Superior temporal gyrus (tissue), 1 donor: ENCODE measurements at regions not wholly inside any gene's neighbourhood (a gene's known extent, or its start where the extent isn't known, plus 50 kb on each side); places are given as distances from the start of the nearest gene placed in this dataset.

ENCODE experiments used
- DNase-seq: peaks from one replicate; pipeline ENCODE4 v3.0.0-alpha.2; 2016; ENCODE audit errors: extremely low spot score

DNA sequence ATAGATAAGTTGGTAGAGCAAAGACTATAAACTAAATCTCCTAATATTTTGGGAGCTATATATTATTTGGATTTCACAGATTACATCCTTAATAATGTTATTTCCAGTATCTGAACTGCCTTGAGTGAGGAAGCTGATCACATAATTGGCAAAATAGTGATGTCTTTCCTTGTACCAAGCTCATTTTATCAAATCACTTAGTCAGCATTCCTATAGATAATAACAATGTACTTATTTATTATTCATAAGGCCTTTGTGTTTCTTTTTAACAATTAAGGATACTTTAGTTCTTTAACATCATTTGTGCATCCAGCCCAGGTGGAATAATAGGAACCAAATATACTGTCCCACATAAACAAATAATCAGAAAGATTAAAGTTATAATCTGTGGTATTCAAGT is 1093.6 kb downstream of the PCDH18 start:
- DNase-seq: no peak

DNA sequence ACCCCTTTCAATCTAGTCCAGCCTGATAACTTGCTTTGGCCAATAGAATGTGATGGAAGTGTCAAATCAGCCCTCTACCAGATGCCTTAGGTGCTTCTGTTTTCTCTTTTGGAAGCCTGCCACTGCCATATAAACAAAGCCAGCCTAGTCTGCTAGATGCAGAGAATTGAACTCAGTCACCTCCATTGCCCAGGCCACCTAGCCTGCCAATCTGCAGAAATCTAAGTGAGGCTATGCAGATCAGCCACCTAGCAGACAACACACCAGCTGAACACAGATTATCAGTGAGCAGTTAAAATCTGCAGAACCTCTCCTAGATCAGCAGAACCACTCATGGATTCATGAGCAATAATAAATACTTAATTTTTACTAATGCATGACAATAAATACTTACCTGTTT is 1108.2 kb downstream of the PCDH18 start:
- no peak for DNase-seq

DNA sequence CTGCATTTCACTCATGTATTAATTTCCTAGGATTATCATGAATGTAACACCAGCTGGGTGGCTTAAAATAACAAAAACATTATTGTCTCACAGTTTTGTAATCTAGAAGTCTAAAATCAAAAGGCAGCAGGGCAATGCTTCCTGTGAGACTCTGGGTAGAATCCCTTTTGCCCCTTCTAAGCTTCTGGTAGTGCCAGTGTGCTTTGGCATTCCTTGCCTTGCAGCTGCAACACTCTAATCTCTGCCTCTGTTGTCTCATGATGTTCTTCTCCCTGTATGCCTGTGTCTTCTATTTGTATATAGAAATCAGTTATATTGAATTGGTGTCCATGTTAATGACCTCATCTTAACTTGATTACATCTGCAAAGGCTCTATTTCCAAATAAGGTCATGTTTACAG is 1117.3 kb downstream of the PCDH18 start:
- DNase-seq: no peak

DNA sequence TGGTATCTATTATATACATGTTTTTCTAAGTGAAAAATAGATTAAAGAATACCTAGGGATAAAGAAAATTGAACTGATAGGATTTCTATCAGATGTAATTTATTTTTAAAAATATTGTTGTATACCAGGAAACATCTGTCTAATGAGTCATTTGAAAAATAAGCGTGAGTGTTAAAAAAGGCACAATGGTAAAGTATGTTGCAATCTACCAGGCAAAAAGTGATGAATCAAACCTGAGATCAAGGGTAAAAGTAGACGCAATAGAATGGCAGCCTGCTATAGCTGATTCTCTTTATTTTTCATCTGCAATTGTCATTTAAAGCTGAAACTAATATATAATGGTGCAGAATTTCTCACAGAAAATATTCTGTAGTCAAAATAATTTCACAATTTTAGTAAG is 1119.6 kb downstream of the PCDH18 start:
- DNase-seq: no peak

DNA sequence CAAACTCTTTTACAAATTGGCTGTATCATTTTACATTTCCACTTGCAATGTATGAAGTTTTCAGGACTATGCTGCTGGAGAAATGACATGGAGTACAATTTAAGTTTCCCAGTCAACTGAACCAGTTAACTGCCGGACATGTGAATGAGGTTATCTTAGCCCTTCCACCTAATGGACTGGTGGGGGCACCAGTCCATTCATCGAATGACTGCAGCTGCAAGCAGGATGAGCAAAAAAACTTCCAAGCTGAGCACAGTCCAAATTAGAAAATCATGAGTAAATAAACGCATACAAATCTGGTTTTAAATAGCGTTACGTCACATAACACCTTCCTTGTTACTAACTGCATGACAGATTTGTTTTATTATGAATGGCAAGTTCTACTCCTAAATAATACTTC is 1131.5 kb downstream of the PCDH18 start:
- no peak for DNase-seq

DNA sequence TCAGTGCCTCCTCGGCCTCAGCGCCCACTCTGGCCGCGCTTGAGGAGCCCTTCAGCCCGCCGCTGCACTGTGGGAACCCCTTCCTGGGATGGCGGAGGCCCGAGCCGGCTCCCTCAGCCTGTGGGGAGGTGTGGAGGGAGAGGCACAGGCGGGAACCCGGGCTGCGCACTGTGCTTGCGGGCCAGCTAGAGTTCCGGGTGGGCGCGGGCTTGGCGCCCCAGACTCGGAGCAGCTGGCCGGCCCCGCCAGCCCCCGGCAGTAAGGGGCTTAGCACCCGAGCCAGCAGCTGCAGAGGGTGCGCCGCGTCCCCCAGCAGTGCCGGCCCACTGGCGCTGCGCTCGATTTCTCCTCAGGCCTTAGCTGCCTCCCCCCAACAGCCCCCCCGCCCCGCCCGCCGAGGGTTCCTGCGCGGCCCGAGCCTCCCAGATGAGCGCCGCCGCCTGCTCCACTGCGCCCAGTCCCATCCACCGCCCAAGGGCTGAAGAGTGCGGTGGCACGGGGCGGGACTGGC is 1137.0 kb downstream of the PCDH18 start:
- no peak for DNase-seq

DNA sequence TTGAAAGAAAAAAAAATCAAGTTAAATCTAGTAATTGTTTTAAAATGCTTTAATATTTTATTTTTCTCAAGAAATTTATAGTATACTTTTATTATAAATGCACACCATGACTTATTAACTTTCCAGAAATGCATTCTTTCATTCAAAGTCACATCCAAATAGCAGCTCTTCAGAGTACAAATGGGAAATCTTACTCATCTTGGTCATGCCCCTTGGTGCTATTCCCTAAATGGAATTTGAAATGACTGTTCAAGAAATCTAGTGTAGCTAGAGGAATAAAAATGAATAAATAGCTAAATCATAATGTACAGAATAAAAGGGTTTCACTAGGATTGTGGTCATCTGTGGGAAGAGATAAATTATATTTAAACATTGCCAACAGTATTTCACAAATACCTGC is 1139.7 kb downstream of the PCDH18 start:
- DNase-seq: no peak

DNA sequence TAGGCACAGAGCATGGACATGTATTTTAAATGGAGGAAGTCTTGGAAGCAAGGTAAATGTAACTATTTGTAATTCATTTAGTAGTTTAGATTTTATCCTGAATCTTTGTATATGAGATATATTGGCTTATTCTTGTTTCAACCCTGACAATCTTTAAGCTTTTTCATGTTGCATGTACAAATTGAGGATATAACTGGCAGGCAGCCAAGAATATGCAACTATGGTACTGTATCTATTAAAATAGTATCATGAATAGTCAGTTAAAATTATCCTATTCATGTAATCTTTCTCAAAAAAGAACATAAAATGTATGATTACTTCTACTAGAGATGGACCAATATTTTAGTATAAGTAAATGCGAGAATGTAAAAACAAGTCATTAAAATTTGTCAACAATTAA is 1141.5 kb downstream of the PCDH18 start:
- DNase-seq: no peak

DNA sequence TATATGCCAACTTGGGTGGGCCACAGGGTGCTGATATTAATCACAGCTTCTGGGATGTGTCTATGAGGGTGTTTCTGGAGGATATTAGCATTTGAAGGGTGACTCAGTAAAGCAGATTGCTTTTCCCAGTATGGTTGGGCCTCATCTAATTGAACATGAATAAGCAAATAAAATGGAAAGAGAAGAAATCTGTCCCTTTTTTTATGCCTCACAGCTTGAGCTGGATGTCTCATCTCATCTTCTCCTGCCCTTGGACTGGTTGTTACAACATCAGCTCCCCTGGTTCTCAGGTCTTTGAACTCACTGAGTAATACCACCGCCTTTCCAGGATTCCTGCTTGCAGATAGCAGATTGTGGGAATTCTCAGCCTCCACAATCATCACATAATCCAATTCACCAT is 1149.2 kb downstream of the PCDH18 start:
- DNase-seq: no peak

DNA sequence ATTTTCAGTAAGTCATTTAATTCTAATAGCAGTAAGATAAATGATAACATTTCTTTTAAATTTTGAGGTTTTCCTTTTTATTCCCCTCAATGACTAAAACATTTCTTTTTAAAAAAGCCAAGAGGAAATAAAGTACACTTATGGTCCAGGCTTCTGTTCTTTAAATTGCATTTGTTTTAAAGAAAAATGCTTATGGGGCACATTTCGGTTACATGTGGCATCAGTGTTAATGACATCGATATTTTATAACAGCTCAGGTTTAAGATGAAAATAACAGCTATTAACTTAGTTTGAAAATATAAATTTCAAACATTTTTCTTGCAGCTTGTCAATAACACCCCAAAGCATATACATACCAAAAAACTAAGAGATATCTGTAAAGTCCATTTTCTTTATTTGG is 1161.1 kb downstream of the PCDH18 start:
- no peak for DNase-seq

DNA sequence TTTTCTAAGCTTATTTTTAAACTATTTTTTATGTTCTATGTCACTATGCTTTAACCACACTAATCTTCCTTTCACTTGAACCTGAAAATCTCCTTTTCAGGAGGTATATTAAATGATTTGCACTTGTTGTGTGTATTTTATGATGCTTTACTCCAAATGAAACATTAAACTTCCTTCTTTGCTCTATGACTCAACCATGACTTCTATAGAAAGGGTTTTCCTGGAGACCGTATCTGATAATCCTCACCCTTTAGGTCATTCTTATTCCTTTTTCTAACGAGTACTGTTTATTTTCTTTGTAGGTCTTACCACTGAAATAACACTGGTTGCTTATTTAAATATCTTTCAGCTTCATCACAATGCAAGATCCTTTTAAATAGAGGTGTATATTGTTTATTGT is 1163.2 kb downstream of the PCDH18 start:
- DNase-seq: no peak

DNA sequence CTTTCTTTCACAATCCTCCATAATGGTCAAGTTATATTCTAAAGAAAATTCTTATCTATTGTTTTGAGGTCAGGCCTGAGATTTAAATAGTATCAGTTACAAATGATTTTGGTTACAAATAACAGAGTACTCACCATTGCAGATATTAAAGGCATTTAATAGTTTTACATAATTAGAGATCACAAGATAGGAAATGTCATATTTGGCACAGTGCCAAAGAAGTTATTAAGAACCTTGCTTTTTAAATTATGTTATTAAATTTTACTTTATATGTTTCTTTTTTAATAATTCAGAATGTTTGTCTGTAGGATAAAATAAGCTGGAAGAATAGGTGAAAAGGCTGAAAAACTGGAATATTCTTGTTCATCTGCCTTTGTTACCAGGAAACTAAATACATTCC is 1174.7 kb downstream of the PCDH18 start:
- no peak for DNase-seq

DNA sequence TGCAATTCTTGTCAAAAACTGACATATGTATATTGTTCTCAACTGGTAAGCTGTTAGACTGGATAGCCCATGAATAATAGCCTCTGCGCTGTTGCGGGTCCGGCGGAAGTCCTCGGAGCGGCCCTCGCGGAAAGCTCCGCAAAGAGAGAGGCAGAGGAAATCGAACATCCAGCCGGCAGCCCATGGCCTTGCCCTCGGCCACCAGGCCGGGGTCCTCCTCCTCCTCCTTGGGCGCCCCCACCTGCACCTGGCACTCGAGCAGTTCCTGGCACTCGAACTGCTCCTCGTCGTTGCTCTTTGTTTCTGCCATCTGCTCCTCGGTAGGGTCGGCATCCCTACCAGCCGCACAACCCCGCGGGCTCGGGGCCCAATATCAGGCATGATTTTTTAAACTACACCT is 1176.3 kb downstream of the PCDH18 start:
- no peak for DNase-seq

DNA sequence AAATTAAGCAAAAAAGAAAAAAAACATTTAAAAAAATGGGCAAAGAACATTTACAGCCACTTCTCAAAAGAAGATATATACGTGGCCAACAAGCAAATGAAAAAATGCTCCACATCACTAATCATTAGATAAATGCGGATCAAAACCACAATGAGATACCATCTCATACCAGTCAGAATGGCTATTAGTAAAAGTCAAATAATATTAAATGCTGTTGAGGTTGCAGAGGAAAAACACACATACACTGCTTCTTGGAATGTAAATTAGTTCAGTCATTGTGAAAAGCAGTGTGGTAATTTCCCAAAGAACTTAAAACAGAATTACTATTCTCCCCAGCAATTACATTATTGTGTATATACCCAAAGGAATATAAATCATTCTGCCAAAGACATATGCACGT is 1189.0 kb downstream of the PCDH18 start:
- no peak for DNase-seq

DNA sequence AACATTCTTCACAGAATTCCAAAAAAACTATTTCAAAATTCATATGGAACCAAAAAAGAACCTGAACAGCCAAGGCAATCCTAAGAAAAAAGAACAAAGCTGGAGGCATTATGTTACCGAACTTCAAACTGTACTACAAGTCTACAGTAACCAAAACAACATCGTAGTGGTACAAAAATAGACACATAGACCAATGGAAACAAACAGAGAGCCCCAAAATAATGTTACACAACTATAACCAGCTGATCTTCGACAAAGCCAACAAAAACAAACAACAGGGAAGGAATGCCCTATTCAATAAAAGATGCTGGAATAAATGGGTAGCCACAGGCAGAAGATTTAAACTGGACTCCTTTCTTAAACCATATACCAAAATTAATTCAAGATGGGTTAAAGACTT is 1189.6 kb downstream of the PCDH18 start:
- no peak for DNase-seq

DNA sequence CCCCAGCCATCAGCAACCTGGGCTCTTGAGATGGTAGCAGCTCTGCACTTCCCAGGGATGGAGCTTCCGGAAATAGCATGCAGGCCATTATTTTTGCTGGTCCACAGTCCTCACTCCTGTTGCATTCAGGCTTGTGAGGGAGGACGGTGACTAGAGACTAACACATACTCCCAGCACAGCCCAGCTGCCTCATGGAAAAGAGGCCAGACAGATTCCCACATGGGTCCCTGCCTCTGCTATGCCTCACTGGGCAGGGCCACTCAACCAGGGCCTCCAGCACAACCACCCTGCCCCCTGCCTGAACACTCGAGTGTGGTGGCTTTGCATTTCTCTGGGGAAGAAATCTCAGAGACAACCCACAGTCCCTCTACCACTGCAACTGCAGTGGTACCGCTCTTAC is 1195.1 kb downstream of the PCDH18 start:
- DNase-seq: no peak

DNA sequence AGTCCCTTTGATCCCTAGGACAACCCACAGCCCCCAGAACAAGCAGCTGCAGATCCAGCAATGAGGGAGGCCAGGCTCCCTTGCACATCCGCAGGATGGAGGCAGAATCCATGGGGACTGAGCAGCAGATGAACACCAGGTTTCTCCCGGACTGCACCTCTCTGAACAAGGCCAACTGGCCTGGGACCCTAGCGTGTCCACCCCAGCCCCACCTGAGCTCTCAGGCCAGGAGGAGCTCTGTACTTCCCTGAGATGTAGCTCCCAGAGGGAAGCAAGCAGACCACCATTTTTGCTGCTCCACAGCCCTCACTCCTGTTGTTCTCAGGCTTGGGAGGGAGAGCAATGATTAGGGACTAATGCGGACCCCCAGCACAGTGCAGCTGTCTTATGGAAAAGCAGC is 1195.8 kb downstream of the PCDH18 start:
- DNase-seq: no peak

DNA sequence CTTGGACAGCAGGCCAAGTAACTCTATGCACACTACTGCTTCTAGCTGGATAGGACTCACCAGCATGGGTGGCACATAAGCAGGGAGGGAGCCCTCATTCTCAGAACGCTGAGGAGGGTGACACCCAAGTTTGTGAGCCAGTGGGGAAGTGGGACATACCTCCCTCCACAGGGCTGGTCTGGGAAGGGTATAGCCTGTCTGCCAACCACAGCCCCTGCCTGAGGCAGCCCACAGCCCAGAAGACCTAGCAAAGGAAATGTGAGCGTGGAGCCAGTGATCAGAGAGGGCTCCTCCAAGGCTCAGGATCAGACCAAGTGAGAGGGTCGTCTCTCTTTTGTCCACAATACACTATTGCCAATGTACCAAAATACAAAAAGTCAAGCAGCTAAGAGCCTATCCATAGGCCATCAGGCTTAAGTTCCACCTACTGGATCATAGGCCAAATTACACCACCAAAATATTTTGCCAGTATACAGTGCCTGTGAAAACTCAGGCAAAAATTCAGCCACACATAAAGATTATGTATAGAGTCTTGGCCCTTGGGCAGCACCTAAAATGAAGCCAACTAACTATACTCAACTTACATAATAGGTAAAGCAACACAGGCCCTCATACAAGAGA is 1203.1 kb downstream of the PCDH18 start:
- no peak for DNase-seq

DNA sequence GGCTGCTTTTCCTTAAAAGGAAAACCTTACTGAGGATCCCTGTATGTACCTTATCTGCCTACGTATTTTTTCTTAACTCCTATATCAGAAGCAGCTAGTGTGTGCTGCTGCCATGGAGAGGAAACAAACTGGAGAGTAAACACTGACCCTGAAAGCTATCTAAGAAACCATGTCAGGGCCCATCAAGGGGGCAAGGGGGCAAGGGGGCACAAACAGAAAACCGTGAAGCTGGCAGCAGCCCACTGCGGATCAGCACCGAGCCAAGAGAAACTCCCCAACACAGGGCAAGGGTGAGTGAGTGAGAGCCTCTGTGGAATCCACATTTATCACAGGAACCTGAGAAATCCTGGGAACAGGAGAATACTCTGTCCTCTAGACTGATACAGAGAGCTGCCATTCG is 1204.2 kb downstream of the PCDH18 start:
- DNase-seq: no peak

DNA sequence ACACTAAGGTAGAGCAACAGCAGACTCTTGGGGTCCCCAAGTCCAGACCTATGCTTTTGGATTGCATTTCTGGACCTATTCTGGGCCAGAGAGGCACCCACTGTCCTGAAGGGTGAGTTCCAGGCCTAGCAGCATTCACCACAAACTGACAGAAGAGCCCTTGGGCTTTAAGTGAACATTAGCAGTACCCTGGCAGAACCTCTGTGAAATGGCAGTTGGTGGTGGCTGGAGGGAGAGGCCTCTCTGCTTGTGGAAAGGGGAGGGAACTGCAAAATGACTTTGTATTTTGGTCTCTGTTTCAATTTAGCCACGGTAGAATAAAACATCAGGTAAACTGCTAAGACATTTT is 1211.9 kb downstream of the PCDH18 start:
- DNase-seq: no peak

DNA sequence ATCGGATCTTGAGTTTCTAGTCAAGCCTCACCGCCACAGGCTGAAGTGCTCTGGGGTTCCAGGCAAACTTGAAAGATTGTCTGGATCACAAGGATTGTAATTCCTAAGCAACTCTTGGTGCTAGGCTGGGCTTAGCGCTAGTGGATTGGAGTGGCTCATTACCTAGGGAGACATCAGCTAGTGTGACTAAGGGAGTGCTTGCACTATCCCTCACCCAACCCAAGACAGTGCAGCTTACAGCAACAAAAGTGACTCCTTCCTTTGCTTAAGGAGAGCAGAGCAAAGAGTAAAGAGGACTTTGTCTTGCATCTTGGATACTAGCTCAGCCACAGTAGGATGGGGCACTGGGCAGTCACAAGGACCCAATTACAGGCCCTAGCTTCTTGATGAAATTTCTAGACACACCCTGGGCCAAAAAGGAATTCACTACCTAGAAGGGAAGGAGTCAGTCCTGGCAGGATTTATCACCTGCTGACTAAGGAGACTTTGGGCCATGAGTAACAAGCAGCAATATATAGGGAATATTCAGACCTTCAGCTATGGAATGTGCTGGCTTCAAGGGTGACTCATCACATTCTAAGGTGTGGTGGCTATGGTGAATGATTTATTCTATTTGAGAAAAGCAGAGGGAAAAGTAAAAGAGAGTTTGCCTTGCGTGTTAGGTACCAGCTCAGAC is 1212.4 kb downstream of the PCDH18 start:
- no peak for DNase-seq

DNA sequence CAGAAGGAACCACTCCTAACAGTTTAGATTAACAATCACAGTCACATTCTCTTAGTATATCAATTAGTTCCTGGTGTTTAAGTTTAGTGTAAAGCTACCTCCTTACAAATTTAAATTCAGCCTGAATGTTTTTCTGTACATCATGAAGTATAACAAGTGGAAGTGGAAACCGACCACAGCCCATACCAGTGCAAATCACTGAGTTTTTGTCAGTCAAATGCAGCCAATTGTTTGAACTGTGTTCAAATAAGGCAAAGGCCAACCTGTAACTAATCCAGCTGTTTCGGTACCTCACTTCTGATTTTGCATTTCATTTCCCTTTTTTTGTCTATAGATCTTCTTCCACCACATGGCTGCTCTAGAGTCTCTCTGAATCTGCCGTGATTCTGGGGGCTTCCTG is 1215.3 kb downstream of the PCDH18 start:
- no peak for DNase-seq

DNA sequence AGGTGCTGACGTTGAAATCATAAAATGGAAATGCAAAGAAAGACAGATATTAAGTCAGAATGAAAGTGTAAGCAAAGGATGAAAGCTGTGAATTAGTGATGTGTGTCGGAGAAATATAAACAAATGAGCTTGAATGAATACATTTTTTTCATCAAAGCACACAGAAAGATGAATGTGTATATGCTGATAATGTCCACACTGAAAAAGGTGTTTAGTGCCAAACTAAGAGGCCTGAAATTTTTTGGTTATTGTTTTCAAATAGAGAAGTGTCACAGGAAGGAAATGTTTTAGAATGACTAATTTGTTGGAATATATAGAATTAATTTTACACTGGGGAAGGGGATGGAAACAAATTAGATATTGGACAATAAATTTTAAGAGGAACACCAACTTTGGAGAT is 1217.6 kb downstream of the PCDH18 start:
- DNase-seq: no peak

DNA sequence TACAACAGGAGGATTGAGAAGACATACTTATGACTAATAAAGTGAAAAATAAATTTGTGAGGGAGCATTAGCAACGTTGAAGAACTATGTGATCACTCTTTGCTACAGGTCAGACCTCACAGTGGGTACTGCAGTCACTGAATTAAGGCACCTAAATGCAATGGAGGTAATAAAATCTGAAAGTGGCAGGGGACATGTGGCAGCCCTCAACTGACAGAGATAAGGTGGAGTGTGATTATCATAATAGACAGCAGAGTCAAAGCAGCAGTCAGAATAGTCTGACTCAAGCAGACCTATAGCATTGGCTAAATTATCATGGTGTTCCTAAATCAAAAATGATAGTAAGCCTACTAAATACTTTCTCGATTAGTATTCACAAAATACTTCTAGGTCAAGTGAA is 1220.5 kb downstream of the PCDH18 start:
- DNase-seq: no peak
